GF-D8 (cell line): ENCODE measurements at regions not wholly inside any gene's neighbourhood (a gene's known extent, or its start where the extent isn't known, plus 50 kb on each side); places are given as distances from the start of the nearest gene placed in this dataset.

ENCODE experiments used
- DNase-seq: peaks from one replicate; lab custom pipeline; 2025; lab: John Stamatoyannopoulos, UW

DNA sequence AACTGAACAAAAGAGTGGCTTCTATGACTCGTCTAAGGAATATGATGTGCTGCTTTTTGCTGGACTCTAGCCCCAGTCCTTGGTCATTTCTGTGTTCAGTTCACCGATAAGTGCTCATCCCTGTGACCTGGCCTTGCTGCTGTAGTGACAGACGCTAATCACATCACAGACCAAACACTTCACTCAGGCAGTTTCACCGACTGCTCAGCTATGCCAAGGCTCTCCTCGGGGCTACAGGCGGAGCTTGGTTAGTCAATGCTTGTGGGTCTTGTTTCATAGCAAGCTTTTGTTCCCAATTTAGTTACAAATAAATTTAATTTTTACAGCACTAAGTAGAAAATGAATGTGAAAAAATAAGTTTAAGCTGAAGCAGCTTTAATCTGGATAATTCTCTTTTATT is 190.8 kb upstream of the PRKCQ start:
- DNase-seq: no peak

DNA sequence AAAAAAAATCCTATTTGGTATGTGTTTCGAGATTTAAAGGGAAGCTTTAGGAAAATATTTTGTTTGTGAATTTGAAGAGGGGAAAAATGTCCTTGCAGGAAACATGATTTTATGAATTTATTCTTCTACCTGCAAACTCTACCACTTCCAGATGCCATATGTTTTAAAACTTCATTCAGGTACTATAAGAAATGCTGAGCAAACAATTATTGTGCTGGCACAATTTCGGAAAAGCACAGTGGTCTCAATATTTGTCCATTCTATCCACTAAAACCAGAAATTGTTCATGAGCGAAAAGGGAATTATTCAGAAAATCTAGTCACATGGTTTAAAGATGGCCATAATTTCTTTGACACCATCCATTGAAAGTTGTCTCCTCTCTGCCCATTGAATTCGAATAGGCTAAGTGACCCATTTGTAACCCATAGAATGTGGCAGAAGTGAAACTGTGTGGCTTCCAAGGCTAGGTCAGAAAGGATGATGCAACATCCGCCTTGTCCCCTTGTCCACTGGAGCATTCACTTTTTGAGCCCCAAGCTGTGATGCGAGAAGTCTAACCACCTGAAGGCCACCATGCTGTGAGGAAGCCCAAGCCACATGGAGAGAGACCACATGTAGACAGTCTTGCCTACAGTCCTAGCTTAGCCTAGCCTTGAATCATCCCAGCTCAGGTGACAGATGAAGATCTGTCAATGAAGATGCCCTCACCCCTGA is 189.8 kb upstream of the PRKCQ start:
- no peak for DNase-seq

DNA sequence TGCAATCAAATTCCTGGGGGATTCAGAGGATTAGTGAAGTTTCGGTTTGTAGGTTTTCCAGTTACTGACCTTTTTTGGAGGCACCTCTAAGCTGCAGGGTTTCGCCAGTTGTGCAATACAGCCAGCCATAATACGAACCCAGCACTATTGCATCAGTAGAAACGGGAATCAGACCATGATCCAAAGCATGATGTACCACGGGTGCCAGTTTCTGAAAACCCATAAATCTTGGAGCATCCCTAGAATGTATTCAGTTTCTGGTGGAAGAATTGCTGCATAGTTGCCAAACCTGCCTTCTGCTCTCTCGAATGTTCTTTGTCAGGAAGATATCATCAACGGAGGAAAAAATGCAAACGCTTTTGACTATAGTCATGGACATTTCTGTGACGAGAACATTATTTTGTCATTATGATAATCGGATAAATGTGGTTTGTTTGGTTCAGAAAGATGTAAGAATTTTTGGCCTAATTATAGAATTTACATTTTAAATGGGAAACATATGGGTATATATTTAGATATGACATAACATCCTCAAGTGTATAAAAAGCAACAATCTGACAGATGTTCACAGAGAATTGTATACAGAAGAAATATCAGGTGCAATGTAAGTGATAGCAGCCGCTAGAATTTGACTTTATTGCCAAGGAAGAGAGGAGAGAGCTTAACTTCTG is 186.2 kb upstream of the PRKCQ start:
- no peak for DNase-seq

- DNase-seq: no peak
These were observed 183.3 kb upstream of the PRKCQ start for GRCh38 chr10:6763423-6763822.

- no peak for DNase-seq
These were observed 182.9 kb upstream of the PRKCQ start for GRCh38 chr10:6763001-6763400.

DNA sequence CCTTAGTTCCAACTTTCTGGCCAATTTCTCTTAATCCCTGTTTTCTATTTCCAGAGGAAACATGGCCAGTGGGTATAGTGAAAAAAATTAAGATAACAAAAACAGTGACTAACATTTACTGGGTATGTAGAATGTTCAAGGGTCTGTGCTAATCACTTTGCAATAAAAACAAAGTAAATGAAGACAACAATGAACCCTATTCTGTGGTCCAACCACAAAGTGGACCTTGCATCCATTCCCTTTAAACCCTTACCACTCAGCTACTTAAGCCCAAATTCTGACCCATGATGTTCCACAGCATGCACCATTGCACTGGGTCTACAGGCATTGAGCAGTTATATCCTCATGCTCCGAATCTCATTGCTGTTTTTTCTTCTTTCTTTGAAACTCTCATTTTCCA is 179.9 kb upstream of the PRKCQ start:
- no peak for DNase-seq

DNA sequence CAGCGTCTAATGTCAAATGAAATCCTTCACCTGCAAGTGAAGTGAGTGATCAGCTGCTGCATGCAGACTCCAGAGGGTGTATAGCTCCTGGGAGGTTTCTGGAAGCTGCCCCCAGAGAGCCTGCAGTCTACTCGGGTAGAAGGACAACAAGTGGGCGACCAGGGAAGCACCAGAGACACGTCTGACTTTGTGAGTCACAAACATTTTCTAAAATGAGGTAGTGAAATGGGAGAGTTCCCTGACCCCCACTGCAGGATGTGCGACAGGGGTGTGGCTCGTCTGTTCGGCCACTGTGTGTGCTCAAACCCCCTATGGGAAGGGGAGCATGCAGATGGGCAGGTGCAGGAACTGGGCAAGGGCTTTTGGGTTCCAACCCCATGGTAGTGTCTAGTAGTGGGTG is 177.1 kb upstream of the PRKCQ start:
- no peak for DNase-seq

- no peak for DNase-seq
These were observed 176.6 kb upstream of the PRKCQ start for GRCh38 chr10:6756716-6757115.

- DNase-seq: no peak
These were observed 175.8 kb upstream of the PRKCQ start for GRCh38 chr10:6755781-6756460.

GRCh38 chr10:6753644-6754043 is 173.6 kb upstream of the PRKCQ start:
- no peak for DNase-seq

GRCh38 chr10:6751363-6751762 is 171.3 kb upstream of the PRKCQ start:
- DNase-seq: no peak

DNA sequence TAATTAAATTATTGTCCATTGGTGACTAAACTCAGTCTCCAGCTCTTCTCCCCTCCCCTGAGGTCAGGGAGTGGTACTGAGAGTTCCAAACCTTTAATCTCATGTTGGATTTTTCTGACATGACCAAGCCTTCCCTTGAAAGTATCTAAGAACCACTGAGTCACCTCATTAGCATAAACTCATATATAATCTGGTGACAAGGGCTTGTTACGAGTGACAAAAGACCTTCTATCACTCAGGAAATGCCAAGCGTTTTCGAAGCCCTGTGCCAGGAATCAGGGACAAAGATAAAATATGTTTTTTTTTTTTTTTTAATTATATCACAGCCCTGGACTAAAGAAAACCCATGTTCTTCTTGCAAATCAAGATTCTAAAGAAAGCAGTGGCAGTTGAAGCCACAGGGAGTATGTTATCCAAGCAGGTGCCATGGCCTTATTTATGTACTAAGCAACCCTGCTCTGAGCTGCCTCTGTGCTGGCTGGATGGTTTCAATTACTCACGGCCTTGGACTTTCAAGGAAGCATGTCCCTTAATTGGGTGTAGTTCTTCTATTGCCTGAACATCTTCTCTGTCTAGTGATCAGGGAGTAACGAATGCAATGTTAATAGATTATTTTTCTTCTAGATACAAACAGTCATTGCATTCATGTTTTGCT is 169.0 kb upstream of the PRKCQ start:
- no peak for DNase-seq

DNA sequence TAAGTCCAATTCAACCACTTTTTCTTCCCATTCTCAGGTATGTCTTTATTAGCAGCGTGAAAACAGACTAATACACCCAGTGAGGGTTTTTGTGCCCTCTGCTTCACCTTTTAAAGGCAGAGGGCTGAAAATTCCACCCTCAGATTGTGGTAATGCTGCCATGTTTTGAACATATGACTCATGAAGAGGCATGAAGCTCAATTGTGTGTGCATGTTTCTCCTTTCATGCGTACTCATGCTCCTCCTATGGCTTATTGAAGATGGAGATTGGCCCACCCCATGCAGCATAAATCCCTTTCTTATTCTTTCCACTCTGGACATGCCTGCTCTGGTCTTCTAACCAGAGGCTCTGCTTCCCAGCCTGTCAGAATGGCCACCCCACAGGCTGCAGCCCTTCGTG is 168.0 kb upstream of the PRKCQ start:
- DNase-seq: no peak

DNA sequence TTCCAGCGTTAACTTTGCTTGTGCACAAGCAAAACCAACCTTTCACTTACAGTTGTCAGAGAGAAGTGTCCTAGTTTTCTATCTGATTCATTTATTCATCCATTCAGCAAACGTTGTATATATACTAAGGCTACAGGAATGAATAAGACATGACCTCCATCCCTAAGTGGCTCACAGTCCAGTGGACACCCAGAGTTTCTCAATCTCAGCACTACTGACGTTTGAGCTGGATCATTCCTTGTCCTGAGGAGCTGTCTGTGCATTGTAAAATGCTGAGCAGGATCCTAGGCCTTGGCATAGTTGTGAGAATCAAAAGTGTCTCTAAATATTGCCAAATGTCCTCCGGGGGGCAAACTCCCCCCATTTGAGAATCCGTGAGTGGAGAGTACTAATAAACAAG is 166.7 kb upstream of the PRKCQ start:
- no peak for DNase-seq

- DNase-seq: no peak
These were observed 163.3 kb upstream of the PRKCQ start for GRCh38 chr10:6743291-6743849.

GRCh38 chr10:6741541-6741941 is 161.5 kb upstream of the PRKCQ start:
- DNase-seq: no peak

DNA sequence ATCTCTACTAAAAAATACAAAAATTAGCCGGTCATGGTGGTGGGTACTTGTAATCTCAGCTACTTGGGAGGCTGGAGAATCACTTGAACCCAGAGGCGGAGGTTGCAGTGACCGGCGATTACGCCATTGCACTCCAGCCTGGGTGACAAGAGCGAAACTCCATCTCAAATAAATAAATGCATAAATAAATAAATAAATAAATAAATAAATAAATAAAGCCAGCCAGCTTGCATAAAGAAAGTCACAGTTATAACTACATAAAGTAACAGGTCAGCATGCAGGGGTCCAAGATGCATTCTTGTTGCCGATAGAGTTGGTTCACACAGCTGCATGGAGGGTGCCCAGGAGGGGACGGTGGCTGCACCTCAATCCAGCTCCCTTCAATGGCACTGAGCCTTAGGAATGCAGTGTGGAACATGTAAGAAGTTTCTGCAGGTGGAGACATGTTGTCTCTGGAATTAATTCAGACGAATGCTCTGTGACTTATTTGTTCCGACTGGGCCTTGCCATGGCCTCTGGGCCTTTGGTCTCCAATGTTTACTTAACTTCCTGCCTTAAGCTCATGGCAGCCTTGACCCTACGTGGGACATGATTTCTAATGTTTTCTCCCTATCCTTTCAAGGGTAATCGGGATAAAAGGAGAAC is 159.6 kb upstream of the PRKCQ start:
- no peak for DNase-seq

- no peak for DNase-seq
These were observed 158.2 kb upstream of the PRKCQ start for GRCh38 chr10:6738112-6738768.

GRCh38 chr10:6737758-6738111 is 157.7 kb upstream of the PRKCQ start:
- no peak for DNase-seq

DNA sequence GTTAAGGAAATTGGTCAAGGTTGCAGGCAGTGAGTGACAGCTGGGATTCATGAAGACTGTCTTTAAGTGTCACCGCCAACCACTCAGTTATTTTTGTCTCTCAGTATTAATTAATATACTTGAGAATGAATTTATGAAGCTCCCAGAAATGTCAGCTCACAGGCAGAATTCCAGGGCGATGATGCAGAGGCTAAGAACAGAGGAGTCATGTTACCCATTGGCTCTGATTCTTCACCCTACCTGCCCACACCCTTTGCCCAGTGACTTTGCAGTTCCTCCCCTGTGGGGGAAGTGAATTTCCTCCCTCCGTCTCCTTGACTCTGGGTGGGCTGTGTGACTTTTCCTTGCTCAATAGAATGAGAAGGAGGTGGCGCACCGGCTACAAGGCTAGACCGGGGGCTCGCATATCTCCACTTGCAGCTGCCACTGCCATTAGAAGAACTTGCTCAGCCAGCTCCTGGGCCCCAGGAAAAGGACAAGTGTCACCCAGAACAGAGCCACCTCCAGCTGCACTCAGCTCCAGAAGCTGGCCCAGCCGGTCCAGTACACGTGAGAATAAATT is 157.1 kb upstream of the PRKCQ start:
- DNase-seq: no peak

- DNase-seq: no peak
These were observed 154.2 kb upstream of the PRKCQ start for GRCh38 chr10:6734286-6734685.
